Spleen (tissue), 11 donors: ENCODE measurements at regions not wholly inside any gene's neighbourhood (a gene's known extent, or its start where the extent isn't known, plus 50 kb on each side); places are given as distances from the start of the nearest gene placed in this dataset.
"Not testable (repeated sequence)": the region's sequence is repeated elsewhere in the genome, so short reads cannot be mapped to it uniquely, and the experiment has no call there.

Experiments used
- DNase-seq: peaks from one replicate; pipeline ENCODE4 v3.0.0-alpha.2; 2020
- H3K27ac ChIP-seq, 8 donors: fragments of 200-600 bp; sonication (generic) in 7 of 8; 1 replicate in 4 of 8; 2 replicates in 4 of 8; pipeline versions ENCODE4 v1.5.0 to v1.8.0; 2016 to 2021; ENCODE audit warnings: inconsistent platforms in 4 of 8, mild to moderate bottlenecking in 4 of 8, moderate library complexity in 1 of 8
- H3K27me3 ChIP-seq, 7 donors: fragments of 200-600 bp; sonication (generic) in 6 of 7; replicated peaks in 1 of 7; 1 replicate in 4 of 7; 2 replicates in 3 of 7; pipeline versions ENCODE4 v1.5.0 to v1.8.0; 2016 to 2021; ENCODE audit warnings: inconsistent platforms in 3 of 7, mild to moderate bottlenecking in 1 of 7
- H3K36me3 ChIP-seq, 6 donors: fragments of 200-600 bp; sonication (generic) in 5 of 6; 1 replicate in 4 of 6; 2 replicates in 2 of 6; pipeline versions ENCODE4 v1.5.0 to v1.8.0; 2016 to 2021; ENCODE audit warnings: inconsistent platforms in 2 of 6
- H3K4me1 ChIP-seq, 6 donors: fragments of 200-600 bp; sonication (generic) in 5 of 6; 1 replicate in 3 of 6; 2 replicates in 3 of 6; pipeline versions ENCODE4 v1.5.0 to v1.8.0; 2016 to 2021; ENCODE audit warnings: inconsistent platforms in 3 of 6
- H3K4me3 ChIP-seq, 8 donors: fragments of 200-600 bp; sonication (generic) in 7 of 8; 1 replicate in 4 of 8; 2 replicates in 4 of 8; pipeline versions ENCODE4 v1.5.0 to v1.8.0; 2016 to 2021; ENCODE audit warnings: inconsistent platforms in 4 of 8, mild to moderate bottlenecking in 4 of 8, moderate library complexity in 2 of 8
- H3K9me3 ChIP-seq, 8 donors: fragments of 200-600 bp; sonication (generic) in 7 of 8; 1 replicate in 4 of 8; 2 replicates in 4 of 8; pipeline versions ENCODE4 v1.5.0 to v1.8.0; 2016 to 2021; ENCODE audit warnings: inconsistent platforms in 4 of 8
- POLR2A ChIP-seq, 3 donors: fragments of 450-650 bp; IDR thresholded peaks; one replicate each; pipeline ENCODE4 v1.5.1; 2017; ENCODE audit warnings: antibody characterized with exemption in 3 of 3, mild to moderate bottlenecking in 1 of 3
- POLR2AphosphoS5 ChIP-seq, 3 donors: sonication (generic); formaldehyde crosslinking; IDR thresholded peaks; one replicate each; pipeline ENCODE4 v1.5.1; 2017; ENCODE audit warnings: antibody characterized with exemption in 3 of 3
- WGBS, 5 donors: extraction: QIAGEN DNeasy Blood & Tissue Kit in 3 of 5; methylation state at CpG; one replicate each; pipeline versions ENCODE4 v1.1.5 to v1.1.7; 2013 to 2018; 5-methylcytosine and 5-hydroxymethylcytosine counted together
- intact Hi-C: fragments of 100-400 bp; cut with DNase I; formaldehyde crosslinking; loops from one replicate; pipeline ENCODE4 v1.15.0; 2023; ENCODE audit warnings: low total_unique reads
- TF ChIP-seq, protein P1 (sequence below), 11 experiments: fragments of 200-600 bp in 7 of 11; fragments of 450-650 bp in 4 of 11; sonication (generic) in 4 of 11; IDR thresholded peaks in 8 of 11; conservative IDR thresholded peaks in 3 of 11; 1 replicate in 7 of 11; 2 replicates in 4 of 11; pipeline versions ENCODE4 v1.4.0 to v1.8.0; 2016 to 2021; ENCODE audit warnings: antibody characterized with exemption in 11 of 11, inconsistent platforms in 4 of 11, mild to moderate bottlenecking in 1 of 11
- donor health status: healthy with polysubstance abuse.
- donor health status: DM: no; HTN: no; CAD: no; lungs with moderate emphysema.
- donor health status: DM: no; HTN: no; CAD: no.
- donor health status: Bipolar disorder and iron deficiency.
- donor health status: healthy.
- donor health status: DM: no; HTN: no; CAD: no.
- donor health status: DM: yes; HTN: yes; CAD: no.

DNA sequence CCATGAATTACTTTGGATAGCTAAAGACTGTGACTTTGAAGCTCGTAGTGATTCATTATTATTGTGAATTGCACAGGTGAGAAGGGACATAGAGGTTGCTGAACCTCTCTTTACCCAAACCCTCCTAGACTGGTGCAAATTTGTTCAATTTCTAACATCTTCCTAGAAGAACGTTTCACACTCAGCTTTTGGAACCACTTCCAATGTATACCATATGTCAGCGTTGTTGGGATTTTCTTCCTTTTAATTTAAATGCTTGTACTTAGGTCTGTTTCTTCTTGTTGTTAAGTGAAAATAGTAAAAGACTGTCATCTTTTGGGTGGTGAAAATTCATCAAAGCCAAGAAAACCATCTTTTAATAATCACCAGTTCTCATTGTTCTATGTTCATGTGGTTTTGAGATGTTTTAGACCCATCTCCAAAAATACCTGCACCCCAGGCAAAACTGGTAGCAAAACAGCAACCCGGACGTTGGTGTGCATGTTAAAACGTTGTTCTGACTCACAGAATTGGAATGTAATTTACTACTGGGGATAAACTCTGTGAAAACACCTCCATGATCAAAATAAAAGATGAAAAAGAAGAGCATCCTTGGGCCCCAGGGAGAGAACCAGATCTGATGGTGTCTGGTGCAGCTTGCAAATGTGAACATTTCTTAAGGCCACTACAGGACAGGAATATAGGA lies 238.3 kb downstream of the NPR3 start:
- 71 to 87% (median 83%) methylated on average over 6 of the region's 6 CpGs for WGBS, 5 donors
- no peaks in the 10 kb centered on the region for H3K4me1 ChIP-seq
- no peak overlapping the region for H3K4me3 ChIP-seq
- TF ChIP-seq, protein P1, sequence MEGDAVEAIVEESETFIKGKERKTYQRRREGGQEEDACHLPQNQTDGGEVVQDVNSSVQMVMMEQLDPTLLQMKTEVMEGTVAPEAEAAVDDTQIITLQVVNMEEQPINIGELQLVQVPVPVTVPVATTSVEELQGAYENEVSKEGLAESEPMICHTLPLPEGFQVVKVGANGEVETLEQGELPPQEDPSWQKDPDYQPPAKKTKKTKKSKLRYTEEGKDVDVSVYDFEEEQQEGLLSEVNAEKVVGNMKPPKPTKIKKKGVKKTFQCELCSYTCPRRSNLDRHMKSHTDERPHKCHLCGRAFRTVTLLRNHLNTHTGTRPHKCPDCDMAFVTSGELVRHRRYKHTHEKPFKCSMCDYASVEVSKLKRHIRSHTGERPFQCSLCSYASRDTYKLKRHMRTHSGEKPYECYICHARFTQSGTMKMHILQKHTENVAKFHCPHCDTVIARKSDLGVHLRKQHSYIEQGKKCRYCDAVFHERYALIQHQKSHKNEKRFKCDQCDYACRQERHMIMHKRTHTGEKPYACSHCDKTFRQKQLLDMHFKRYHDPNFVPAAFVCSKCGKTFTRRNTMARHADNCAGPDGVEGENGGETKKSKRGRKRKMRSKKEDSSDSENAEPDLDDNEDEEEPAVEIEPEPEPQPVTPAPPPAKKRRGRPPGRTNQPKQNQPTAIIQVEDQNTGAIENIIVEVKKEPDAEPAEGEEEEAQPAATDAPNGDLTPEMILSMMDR (IDR thresholded peaks at IDR 0.05 in 8 of 11, conservative IDR thresholded peaks at IDR 0.05 in 3 of 11) = no peak
- no peak for TF ChIP-seq POLR2AphosphoS5 (IDR thresholded peaks at IDR 0.05)
- TF ChIP-seq POLR2A (IDR thresholded peaks at IDR 0.05) = no peak
- peaks cover 0 to 6% (median 0%) of the 10 kb centered on the region in 8 donors for H3K9me3 ChIP-seq
- H3K36me3 ChIP-seq = no peaks in the 10 kb centered on the region
- no peak overlapping the region for H3K27ac ChIP-seq
- intact Hi-C loops = no loop called here
- DNase-seq = no peak
- H3K27me3 ChIP-seq = no peaks in the 10 kb centered on the region

DNA sequence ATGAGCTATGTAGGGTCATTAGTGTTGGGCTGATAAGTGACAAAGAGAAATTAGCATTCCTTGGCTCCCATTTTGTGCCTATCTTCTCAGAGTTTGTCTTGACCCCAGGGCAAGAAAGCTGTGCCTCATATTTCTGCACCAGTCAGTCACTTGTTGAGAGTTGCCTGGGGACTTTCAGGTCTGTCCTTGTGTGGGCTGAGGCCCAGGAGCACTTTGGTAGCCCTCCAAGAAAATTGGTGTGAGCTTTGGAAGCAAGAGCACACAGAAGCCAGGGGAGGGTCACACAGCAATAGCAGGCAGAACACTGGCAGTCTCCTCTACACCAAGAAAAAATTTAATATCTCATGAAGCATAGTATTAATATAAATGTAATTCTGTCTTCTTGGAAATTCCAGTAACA lies 239.9 kb downstream of the NPR3 start:
- DNase-seq = no peak
- intact Hi-C loops = no loop called here
- Histone ChIP-seq H3K27ac (no peak overlapping the region), H3K36me3 (no peaks in the 10 kb centered on the region), H3K4me3 (no peak overlapping the region), H3K4me1 (no peaks in the 10 kb centered on the region), H3K27me3 (no peaks in the 10 kb centered on the region), H3K9me3 (peaks cover 0 to 6% (median 0%) of the 10 kb centered on the region in 8 donors)
- TF ChIP-seq, protein P1 (IDR thresholded peaks at IDR 0.05 in 8 of 11, conservative IDR thresholded peaks at IDR 0.05 in 3 of 11) = no peak
- TF ChIP-seq POLR2A (IDR thresholded peaks at IDR 0.05) (no peak), POLR2AphosphoS5 (IDR thresholded peaks at IDR 0.05) (no peak)

DNA sequence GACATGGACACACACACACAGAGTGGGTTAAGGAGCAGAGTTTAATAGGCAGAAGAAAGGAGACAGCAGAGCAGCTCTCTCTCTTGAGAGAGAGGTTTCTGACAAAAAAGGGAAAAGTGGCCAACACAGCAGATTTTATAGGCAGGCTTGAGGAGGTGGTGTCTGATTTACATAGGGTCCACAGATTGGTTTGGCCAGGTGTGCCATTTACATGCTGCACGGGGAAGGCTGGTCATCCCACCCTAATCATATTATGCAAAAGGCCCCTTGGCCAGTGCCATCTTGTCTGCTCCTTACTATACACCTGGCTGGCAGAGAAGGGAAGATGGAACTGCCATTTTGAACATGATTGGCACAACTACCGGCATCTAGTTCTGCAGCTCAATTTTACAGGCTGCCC lies 240.8 kb downstream of the NPR3 start:
- intact Hi-C loops = no loop called here
- TF ChIP-seq POLR2A (IDR thresholded peaks at IDR 0.05) = no peak
- TF ChIP-seq, protein P1 (IDR thresholded peaks at IDR 0.05 in 8 of 11, conservative IDR thresholded peaks at IDR 0.05 in 3 of 11) = no peak
- no peak for TF ChIP-seq POLR2AphosphoS5 (IDR thresholded peaks at IDR 0.05)
- peaks cover 0 to 6% (median 0%) of the 10 kb centered on the region in 8 donors for H3K9me3 ChIP-seq
- DNase-seq = no peak
- 84 to 93% (median 88%) methylated on average over 2 of the region's 2 CpGs for WGBS, 5 donors
- H3K27ac ChIP-seq = no peak overlapping the region
- no peaks in the 10 kb centered on the region for H3K4me1 ChIP-seq
- no peaks in the 10 kb centered on the region for H3K27me3 ChIP-seq
- H3K4me3 ChIP-seq = no peak overlapping the region
- no peaks in the 10 kb centered on the region for H3K36me3 ChIP-seq

DNA sequence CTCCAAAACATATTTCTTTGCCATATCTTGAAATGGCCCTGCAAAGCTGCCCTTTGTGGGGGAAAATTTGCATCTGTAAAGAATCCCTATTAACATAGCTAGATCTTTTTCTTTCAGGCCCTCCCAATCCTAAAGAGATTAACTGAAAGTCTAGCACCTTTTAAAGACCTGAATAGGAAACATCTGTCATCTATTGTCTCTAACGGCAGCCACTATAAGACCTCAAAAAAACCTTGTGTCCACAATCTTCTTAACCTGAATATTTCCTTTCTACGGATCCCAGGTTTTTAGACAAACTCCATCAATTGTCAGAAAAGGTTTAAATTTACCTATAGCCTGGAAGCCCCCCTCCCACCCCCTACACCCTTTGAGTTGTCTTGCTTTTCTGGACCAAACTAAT lies 241.3 kb downstream of the NPR3 start:
- 28 to 59% (median 54%) methylated on average over 2 of the region's 2 CpGs for WGBS, 5 donors
- H3K36me3 ChIP-seq, H3K4me1 ChIP-seq, DNase-seq, H3K9me3 ChIP-seq, H3K27me3 ChIP-seq, intact Hi-C loops, H3K27ac ChIP-seq, H3K4me3 ChIP-seq: not testable (repeated sequence)

DNA sequence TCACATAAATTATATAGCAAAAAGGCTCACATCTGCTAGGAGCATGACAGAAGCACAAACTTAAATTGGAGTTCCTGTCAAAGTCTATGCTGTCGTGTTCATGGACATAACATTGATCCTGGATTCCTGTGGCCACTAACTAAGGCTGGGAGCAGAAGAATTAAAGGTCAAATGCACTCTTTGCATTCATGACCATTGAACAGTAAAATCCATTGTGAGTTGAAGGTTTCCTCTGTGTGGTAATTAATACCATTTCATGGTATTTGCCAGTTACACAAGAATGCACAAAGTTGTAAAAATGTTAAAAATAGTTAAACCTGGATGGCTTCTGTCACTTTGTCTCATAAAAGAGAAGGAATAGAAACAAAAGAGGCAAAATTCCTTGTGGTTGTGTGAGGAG lies 242.6 kb downstream of the NPR3 start:
- WGBS, 5 donors = 53 to 81% (median 73%) methylated on average over 1 of the region's 1 CpG
- TF ChIP-seq, protein P1 (IDR thresholded peaks at IDR 0.05 in 8 of 11, conservative IDR thresholded peaks at IDR 0.05 in 3 of 11) = no peak
- TF ChIP-seq POLR2A (IDR thresholded peaks at IDR 0.05) = no peak
- TF ChIP-seq POLR2AphosphoS5 (IDR thresholded peaks at IDR 0.05) = no peak
- intact Hi-C loops = no loop called here

More for the DNA sequence above, 242.6 kb downstream of the NPR3 start:
- no peaks in the 10 kb centered on the region for H3K4me1 ChIP-seq
- no peaks in the 10 kb centered on the region for H3K9me3 ChIP-seq
- no peak for DNase-seq
- no peak overlapping the region for H3K4me3 ChIP-seq
- H3K27ac ChIP-seq = no peak overlapping the region
- H3K36me3 ChIP-seq = no peaks in the 10 kb centered on the region
- no peaks in the 10 kb centered on the region for H3K27me3 ChIP-seq
